GM12878 (cell line): ENCODE measurements at regions not wholly inside any gene's neighbourhood (a gene's known extent, or its start where the extent isn't known, plus 50 kb on each side); places are given as distances from the start of the nearest gene placed in this dataset.

Experiments
- BHLHE40 ChIP-seq, 2 experiments: fragments of 450-650 bp in 1 of 2; IDR thresholded peaks; 2 replicates each; pipeline ENCODE4 v1.6.1; 2011 to 2017; ENCODE audit warnings: low read depth in 2 of 2, borderline replicate concordance in 1 of 2, improper control_type of control experiment in 1 of 2, low read length in 1 of 2, mild to moderate bottlenecking in 1 of 2
- IRF3 ChIP-seq: fragments of 450-650 bp; IDR thresholded peaks from 2 replicates; pipeline ENCODE4 v1.6.1; 2014; ENCODE audit warnings: mild to moderate bottlenecking
- RAD51 ChIP-seq: fragments of 450-650 bp; IDR thresholded peaks from 2 replicates; pipeline ENCODE4 v1.6.1; 2016; ENCODE audit warnings: moderate library complexity, mild to moderate bottlenecking, inconsistent platforms

- TF ChIP-seq IRF3 (no peak), BHLHE40 (IDR thresholded peaks at IDR 0.05; ENCODE audit: borderline replicate concordance in 1 of 2, low read depth in 2 of 2, low read length in 1 of 2) (no peak), RAD51 (no peak)
Observed at GRCh38 chr3:168807448-168807847, 711.7 kb upstream of the GOLIM4 start.
